Tibial artery (tissue), 4 donors: ENCODE measurements at regions not wholly inside any gene's neighbourhood (a gene's known extent, or its start where the extent isn't known, plus 50 kb on each side); places are given as distances from the start of the nearest gene placed in this dataset.

Experiments
- DNase-seq, 2 donors: peaks; one replicate each; pipeline ENCODE4 v3.0.0-alpha.2; 2019
- H3K27ac ChIP-seq, 2 donors: fragments of 200-600 bp; sonication (generic) in 1 of 2; 1 replicate in 1 of 2; 2 replicates in 1 of 2; pipeline ENCODE4 v1.5.1; 2018 to 2019; ENCODE audit warnings: mild to moderate bottlenecking in 1 of 2
- H3K27me3 ChIP-seq, 2 donors: fragments of 200-600 bp; sonication (generic) in 1 of 2; one replicate each; pipeline versions ENCODE4 v1.5.1 to v1.6.0; 2016 to 2019
- H3K36me3 ChIP-seq, 3 donors: fragments of 200-600 bp; sonication (generic) in 2 of 3; one replicate each; pipeline ENCODE4 v1.5.1; 2016 to 2019; ENCODE audit warnings: mild to moderate bottlenecking in 2 of 3
- H3K4me1 ChIP-seq, 4 donors: fragments of 200-600 bp; sonication (generic) in 2 of 4; 1 replicate in 3 of 4; 2 replicates in 1 of 4; pipeline ENCODE4 v1.5.1; 2016 to 2019
- H3K4me3 ChIP-seq, 2 donors: fragments of 200-600 bp; sonication (generic) in 1 of 2; 1 replicate in 1 of 2; 2 replicates in 1 of 2; pipeline ENCODE4 v1.5.1; 2018 to 2019; ENCODE audit warnings: mild to moderate bottlenecking in 2 of 2
- H3K9me3 ChIP-seq, 3 donors: fragments of 200-600 bp; sonication (generic) in 1 of 3; one replicate each; pipeline ENCODE4 v1.5.1; 2016 to 2019
- intact Hi-C: fragments of 100-400 bp; cut with DNase I; formaldehyde crosslinking; loops from one replicate; pipeline ENCODE4 v1.15.0; 2023; ENCODE audit warnings: low total_unique reads
- TF ChIP-seq, protein P1 (sequence below), 2 experiments: fragments of 200-600 bp in 1 of 2; fragments of 450-650 bp in 1 of 2; IDR thresholded peaks; one replicate each; pipeline ENCODE4 v1.5.1; 2017 to 2019; ENCODE audit warnings: antibody characterized with exemption in 2 of 2, mild to moderate bottlenecking in 1 of 2, moderate library complexity in 1 of 2

DNA sequence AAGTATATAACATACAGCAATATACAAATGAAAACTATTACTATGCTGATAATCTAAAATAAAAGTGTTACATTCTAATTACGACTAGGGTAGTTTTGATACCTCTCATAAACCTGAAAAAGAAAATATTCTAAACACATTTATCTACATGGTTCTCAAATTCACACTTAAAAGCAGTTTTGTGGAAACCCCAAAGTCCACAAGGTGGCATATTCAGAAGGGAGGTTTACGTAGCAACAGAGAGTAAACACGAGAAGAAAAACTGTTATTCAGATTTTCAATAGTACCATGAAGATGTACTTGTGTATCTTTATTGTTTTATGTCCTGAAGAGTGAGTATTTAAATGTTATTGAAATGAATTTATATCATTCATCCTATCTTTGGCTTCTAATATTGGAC lies 275.9 kb upstream of the KLHL1 start:
- H3K4me1 ChIP-seq = no peaks in the 10 kb centered on the region
- intact Hi-C loops = no loop called here
- H3K9me3 ChIP-seq = no peaks in the 10 kb centered on the region
- no peaks in the 10 kb centered on the region for H3K27me3 ChIP-seq
- TF ChIP-seq, protein P1, sequence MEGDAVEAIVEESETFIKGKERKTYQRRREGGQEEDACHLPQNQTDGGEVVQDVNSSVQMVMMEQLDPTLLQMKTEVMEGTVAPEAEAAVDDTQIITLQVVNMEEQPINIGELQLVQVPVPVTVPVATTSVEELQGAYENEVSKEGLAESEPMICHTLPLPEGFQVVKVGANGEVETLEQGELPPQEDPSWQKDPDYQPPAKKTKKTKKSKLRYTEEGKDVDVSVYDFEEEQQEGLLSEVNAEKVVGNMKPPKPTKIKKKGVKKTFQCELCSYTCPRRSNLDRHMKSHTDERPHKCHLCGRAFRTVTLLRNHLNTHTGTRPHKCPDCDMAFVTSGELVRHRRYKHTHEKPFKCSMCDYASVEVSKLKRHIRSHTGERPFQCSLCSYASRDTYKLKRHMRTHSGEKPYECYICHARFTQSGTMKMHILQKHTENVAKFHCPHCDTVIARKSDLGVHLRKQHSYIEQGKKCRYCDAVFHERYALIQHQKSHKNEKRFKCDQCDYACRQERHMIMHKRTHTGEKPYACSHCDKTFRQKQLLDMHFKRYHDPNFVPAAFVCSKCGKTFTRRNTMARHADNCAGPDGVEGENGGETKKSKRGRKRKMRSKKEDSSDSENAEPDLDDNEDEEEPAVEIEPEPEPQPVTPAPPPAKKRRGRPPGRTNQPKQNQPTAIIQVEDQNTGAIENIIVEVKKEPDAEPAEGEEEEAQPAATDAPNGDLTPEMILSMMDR (IDR thresholded peaks at IDR 0.05) = no peak
- no peak overlapping the region for H3K4me3 ChIP-seq
- H3K36me3 ChIP-seq = no peaks in the 10 kb centered on the region
- DNase-seq = no peak
- no peak overlapping the region for H3K27ac ChIP-seq

DNA sequence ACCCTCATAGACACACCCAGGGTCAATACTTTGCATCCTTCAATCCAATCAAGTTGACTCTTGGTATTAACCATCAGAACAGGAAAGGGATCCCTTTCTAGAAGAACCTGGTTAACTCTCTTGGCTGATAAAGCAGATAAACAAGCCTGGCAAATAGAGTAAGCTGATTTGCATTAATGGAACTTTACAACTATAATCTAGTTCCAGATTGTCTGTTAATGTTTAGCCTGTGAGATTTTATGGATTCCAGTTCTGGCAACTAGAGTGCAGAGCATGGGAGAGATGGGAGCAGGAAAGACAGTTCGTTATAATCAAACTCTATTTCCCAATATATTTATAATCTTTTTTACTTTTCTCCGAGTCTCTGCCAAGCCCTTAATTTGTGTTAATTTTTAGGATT lies 272.6 kb upstream of the KLHL1 start:
- H3K9me3 ChIP-seq = no peaks in the 10 kb centered on the region
- TF ChIP-seq, protein P1 (IDR thresholded peaks at IDR 0.05) = no peak
- H3K4me3 ChIP-seq = no peak overlapping the region
- H3K4me1 ChIP-seq = no peaks in the 10 kb centered on the region
- intact Hi-C loops = no loop called here
- no peaks in the 10 kb centered on the region for H3K36me3 ChIP-seq
- DNase-seq = no peak
- no peaks in the 10 kb centered on the region for H3K27me3 ChIP-seq
- no peak overlapping the region for H3K27ac ChIP-seq

- DNase-seq = no peak
- H3K36me3 ChIP-seq = no peaks in the 10 kb centered on the region
- H3K4me1 ChIP-seq = no peaks in the 10 kb centered on the region
- H3K27ac ChIP-seq = no peak overlapping the region
- H3K9me3 ChIP-seq = no peaks in the 10 kb centered on the region
- intact Hi-C loops = no loop called here
- no peaks in the 10 kb centered on the region for H3K27me3 ChIP-seq
- no peak overlapping the region for H3K4me3 ChIP-seq
- TF ChIP-seq, protein P1 (IDR thresholded peaks at IDR 0.05) = no peak
These were observed 267.5 kb upstream of the KLHL1 start for GRCh38 chr13:70375718-70376117.

GRCh38 chr13:70370924-70371323 lies 262.7 kb upstream of the KLHL1 start:
- TF ChIP-seq, protein P1 (IDR thresholded peaks at IDR 0.05) = no peak

GRCh38 chr13:70366720-70367119 lies 258.5 kb upstream of the KLHL1 start:
- no peak for DNase-seq
- intact Hi-C loops = no loop called here
- TF ChIP-seq, protein P1 (IDR thresholded peaks at IDR 0.05) = no peak
- Histone ChIP-seq H3K36me3 (no peaks in the 10 kb centered on the region), H3K27ac (no peak overlapping the region), H3K4me1 (no peaks in the 10 kb centered on the region), H3K27me3 (no peaks in the 10 kb centered on the region), H3K4me3 (no peak overlapping the region), H3K9me3 (no peaks in the 10 kb centered on the region)

More at GRCh38 chr13:70370924-70371323, 262.7 kb upstream of the KLHL1 start:
- Histone ChIP-seq H3K27ac (no peak overlapping the region), H3K4me3 (no peak overlapping the region), H3K4me1 (no peaks in the 10 kb centered on the region), H3K36me3 (no peaks in the 10 kb centered on the region), H3K9me3 (no peaks in the 10 kb centered on the region), H3K27me3 (no peaks in the 10 kb centered on the region)
- no peak for DNase-seq
- intact Hi-C loops = no loop called here

DNA sequence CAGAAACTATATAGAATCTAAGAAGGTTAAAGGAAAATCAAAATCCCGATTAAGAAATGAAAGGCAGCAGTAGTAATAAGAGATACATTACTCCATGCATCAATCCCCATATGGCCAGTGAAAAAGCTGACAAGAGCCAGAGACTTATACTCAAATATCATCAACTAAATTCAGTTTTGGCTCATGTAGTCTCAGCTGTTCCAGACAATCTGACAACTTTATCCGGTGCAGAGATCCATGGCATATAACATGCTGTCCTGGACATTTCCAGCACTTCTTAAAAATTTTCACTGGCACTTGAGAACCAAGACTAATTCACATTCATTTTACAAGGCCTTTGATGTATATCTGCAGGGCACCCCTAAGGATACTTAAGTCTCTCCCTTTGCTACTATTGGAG lies 255.7 kb upstream of the KLHL1 start:
- H3K36me3 ChIP-seq = no peaks in the 10 kb centered on the region
- intact Hi-C loops = no loop called here
- no peaks in the 10 kb centered on the region for H3K27me3 ChIP-seq
- no peak for DNase-seq
- no peak overlapping the region for H3K4me3 ChIP-seq
- H3K9me3 ChIP-seq = no peaks in the 10 kb centered on the region
- H3K27ac ChIP-seq = no peak overlapping the region
- TF ChIP-seq, protein P1 (IDR thresholded peaks at IDR 0.05) = no peak
- H3K4me1 ChIP-seq = no peaks in the 10 kb centered on the region
